ENCODE measurements at regions not wholly inside any gene's neighbourhood (a gene's known extent, or its start where the extent isn't known, plus 50 kb on each side); places are given as distances from the start of the nearest gene placed in this dataset.

- TF ChIP-seq POLR2A (IDR thresholded peaks at IDR 0.05) (no peak), CTCF (IDR thresholded peaks at IDR 0.05) (no peak), POLR2AphosphoS5 (IDR thresholded peaks at IDR 0.05; ENCODE audit: insufficient read depth in 1 of 2, low read depth in 1 of 2) (no peak)
Observed at GRCh38 chr12:67482751-67483661, 165.5 kb upstream of the DYRK2 start.
